Epithelial cell of esophagus (primary cell): ENCODE measurements at regions not wholly inside any gene's neighbourhood (a gene's known extent, or its start where the extent isn't known, plus 50 kb on each side); places are given as distances from the start of the nearest gene placed in this dataset.

ENCODE experiments used
- DNase-seq: peaks from one replicate; pipeline ENCODE4 v3.0.0; 2010; ENCODE audit warnings: low read depth
- H3K4me3 ChIP-seq: 2 replicates; pipeline ENCODE4 v1.5.1; 2011; ENCODE audit warnings: mild to moderate bottlenecking, low read length, control low read depth
- CTCF ChIP-seq: IDR thresholded peaks from 2 replicates; pipeline ENCODE4 v1.5.1; 2011; ENCODE audit warnings: low read depth, mild to moderate bottlenecking, low read length, control low read depth, inconsistent platforms; ENCODE audit not compliant: insufficient read depth; ENCODE audit errors: missing control alignments

GRCh38 chr1:67615886-67616285 lies 69.1 kb upstream of the GADD45A start:
- H3K4me3 ChIP-seq: no peak overlapping the region

GRCh38 chr1:67616394-67616985 lies 68.5 kb upstream of the GADD45A start:
- no peak for TF ChIP-seq CTCF

More at GRCh38 chr1:67615886-67616285, 69.1 kb upstream of the GADD45A start:
- DNase-seq: no peak
- TF ChIP-seq CTCF: no peak

GRCh38 chr1:67618285-67619018 lies 66.5 kb upstream of the GADD45A start:
- peak; percentile 96 for DNase-seq
- no peak for TF ChIP-seq CTCF
- H3K4me3 ChIP-seq: peak overlapping the region; percentile 7

More at GRCh38 chr1:67616394-67616985, 68.5 kb upstream of the GADD45A start:
- H3K4me3 ChIP-seq: no peak overlapping the region
- peak; percentile 76 for DNase-seq

GRCh38 chr1:67619080-67619479 lies 65.9 kb upstream of the GADD45A start:
- TF ChIP-seq CTCF: no peak
- no peak overlapping the region for H3K4me3 ChIP-seq
- peak; percentile 20 for DNase-seq

- TF ChIP-seq CTCF: no peak
- H3K4me3 ChIP-seq: no peak overlapping the region
- DNase-seq: no peak
Measured at GRCh38 chr1:67623906-67624305, 61.1 kb upstream of the GADD45A start.

- no peak overlapping the region for H3K4me3 ChIP-seq
- no peak for DNase-seq
- no peak for TF ChIP-seq CTCF
Measured at GRCh38 chr1:67624680-67625079, 60.3 kb upstream of the GADD45A start.
